ENCODE measurements at regions not wholly inside any gene's neighbourhood (a gene's known extent, or its start where the extent isn't known, plus 50 kb on each side); places are given as distances from the start of the nearest gene placed in this dataset.

- no peak for FAIRE-seq
These were observed 274.5 kb downstream of the PRR16 start for GRCh38 chr5:120738568-120738967.

- FAIRE-seq, result no peak
These were observed 276.9 kb downstream of the PRR16 start for GRCh38 chr5:120740989-120741388.

GRCh38 chr5:120748474-120748873, 284.4 kb downstream of the PRR16 start:
- FAIRE-seq, result peak; percentile 64

GRCh38 chr5:120749737-120750136, 285.6 kb downstream of the PRR16 start:
- no peak for FAIRE-seq

- peak; percentile 21 for FAIRE-seq
These were observed 295.5 kb downstream of the PRR16 start for GRCh38 chr5:120759587-120759986.

GRCh38 chr5:120761986-120762385, 297.9 kb downstream of the PRR16 start:
- no peak for FAIRE-seq

GRCh38 chr5:120765189-120765588, 301.1 kb downstream of the PRR16 start:
- no peak for FAIRE-seq

- no peak for FAIRE-seq
These were observed 303.2 kb downstream of the PRR16 start for GRCh38 chr5:120767178-120767820.

GRCh38 chr5:120769312-120769872, 305.3 kb downstream of the PRR16 start:
- no peak for FAIRE-seq

GRCh38 chr5:120771202-120771601, 307.1 kb downstream of the PRR16 start:
- FAIRE-seq, result no peak

- FAIRE-seq, result no peak
These were observed 314.7 kb downstream of the PRR16 start for GRCh38 chr5:120778491-120779484.

GRCh38 chr5:120779674-120780073, 315.6 kb downstream of the PRR16 start:
- FAIRE-seq, result no peak

- FAIRE-seq, result no peak
These were observed 324.4 kb downstream of the PRR16 start for GRCh38 chr5:120788481-120788880.

- no peak for FAIRE-seq
These were observed 325.8 kb downstream of the PRR16 start for GRCh38 chr5:120789918-120790317.

GRCh38 chr5:120790339-120790738, 326.2 kb downstream of the PRR16 start:
- no peak for FAIRE-seq

GRCh38 chr5:120792477-120792876, 328.4 kb downstream of the PRR16 start:
- peak; percentile 18 for FAIRE-seq

GRCh38 chr5:120794121-120794520, 330.0 kb downstream of the PRR16 start:
- FAIRE-seq, result no peak

GRCh38 chr5:120803282-120803681, 339.2 kb downstream of the PRR16 start:
- no peak for FAIRE-seq

GRCh38 chr5:120805131-120805530, 341.0 kb downstream of the PRR16 start:
- FAIRE-seq, result no peak

GRCh38 chr5:120806202-120806601, 342.1 kb downstream of the PRR16 start:
- FAIRE-seq, result no peak

GRCh38 chr5:120808135-120808534, 344.0 kb downstream of the PRR16 start:
- FAIRE-seq, result no peak

- no peak for FAIRE-seq
These were observed 344.5 kb downstream of the PRR16 start for GRCh38 chr5:120808606-120809005.

- FAIRE-seq, result no peak
These were observed 349.5 kb downstream of the PRR16 start for GRCh38 chr5:120813551-120813950.

Data from colon (tissue), 2 donors.